Stimulated activated CD8-positive, alpha-beta memory T cell treated with anti-CD3 and anti-CD28 coated beads, Interleukin-15, amount 100 ng/mL, for 24 hours (primary cell): ENCODE measurements at regions not wholly inside any gene's neighbourhood (a gene's known extent, or its start where the extent isn't known, plus 50 kb on each side); places are given as distances from the start of the nearest gene placed in this dataset.
"Not testable (repeated sequence)": the region's sequence is repeated elsewhere in the genome, so short reads cannot be mapped to it uniquely, and the experiment has no call there.

Source experiments
- DNase-seq: peaks from one replicate; pipeline ENCODE4 v3.0.0-alpha.2; 2020; ENCODE audit warnings: low read depth

DNA sequence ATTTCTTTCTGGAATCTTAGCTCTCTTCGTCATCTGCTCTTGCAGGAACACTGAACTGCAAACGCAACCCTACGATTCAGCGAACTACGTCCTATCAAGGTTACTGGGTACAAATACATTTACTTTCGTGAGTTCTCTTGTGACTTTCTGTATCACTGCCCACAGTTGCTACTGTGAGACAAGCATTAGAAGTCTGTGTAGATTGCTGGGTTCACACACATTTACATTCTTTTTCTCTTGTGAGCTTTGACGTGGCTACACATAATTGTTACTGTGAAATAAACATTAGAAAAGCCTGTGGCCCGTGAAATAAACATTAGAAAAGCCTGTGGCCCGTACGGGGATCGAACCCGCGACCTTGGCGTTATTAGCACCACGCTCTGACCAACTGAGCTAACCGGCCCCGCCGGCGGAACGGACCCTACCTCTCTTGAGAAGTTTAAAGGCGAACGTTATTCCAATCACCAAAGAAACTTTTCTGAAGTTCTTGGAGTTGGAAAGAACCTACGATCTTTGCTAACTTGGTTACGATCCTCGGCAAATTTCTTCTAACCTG, 61.2 kb upstream of the ZNF322 start:
- not testable (repeated sequence) for DNase-seq

DNA sequence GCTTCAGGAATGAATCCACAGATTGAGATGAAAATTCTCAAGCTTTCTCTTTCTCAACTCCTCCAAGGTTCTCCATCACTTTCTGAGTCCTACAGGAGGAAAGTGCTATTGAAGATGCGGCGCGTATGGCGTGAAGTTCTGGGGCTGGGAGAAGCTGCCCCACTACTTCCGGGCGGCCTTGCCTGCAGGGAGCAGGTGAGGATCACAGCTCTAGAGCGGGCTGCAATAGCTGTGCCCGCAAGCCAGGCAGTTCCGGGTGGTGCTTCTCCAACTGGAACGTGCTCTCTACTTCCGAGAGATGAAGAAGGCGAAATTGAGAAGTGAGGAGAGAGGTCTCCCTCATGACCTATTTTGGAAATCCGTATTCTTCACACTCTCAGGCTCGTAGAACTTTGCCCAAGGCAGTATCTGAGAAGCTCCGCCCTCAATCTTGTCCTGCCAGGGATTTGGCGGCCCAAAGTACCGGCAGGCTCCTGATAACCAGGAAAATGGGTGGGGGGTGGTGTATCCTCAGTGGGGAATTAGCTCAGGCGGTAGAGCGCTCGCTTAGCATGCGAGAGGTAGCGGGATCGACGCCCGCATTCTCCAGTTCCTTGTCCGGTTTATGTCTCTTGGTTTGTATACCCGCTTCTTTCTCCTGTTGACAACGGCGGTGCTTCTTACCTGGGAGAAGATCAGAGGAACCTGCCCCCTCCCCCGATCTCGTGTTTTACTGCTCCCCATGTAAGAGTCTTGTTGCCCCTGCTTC, 70.6 kb upstream of the ZNF322 start:
- not testable (repeated sequence) for DNase-seq

DNA sequence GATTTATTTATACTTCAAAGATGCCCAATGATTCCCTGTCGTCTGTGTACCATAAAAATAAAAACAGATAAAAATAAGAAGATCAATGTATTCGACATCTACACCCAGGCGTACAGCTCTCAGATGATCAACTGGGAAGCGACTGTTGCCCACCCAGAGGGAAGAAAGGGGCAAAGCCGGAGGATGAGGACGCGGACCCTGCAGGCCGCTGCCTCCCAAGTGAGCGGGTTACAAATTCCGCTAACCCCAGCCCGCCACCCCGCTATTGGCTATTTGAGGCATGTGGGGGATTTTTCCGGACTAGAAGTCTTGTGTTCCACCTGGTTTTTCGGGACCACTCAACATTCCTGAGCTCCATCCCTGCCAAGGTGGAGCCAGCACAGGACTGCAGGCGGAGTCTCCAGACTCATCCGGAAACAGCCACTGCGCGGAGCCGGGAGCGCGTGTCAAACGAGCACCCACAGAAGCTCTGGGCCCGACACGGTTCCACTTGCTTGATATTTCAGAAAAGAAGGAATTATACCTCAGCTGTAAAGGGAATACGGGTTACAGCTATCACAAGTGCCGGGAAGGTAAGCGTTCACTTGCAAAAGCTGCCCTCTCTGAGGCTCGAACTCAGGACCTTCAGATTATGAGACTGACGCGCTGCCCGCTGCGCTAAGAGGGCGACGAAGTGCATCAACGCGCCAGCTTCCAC, 75.4 kb upstream of the ZNF322 start:
- DNase-seq: not testable (repeated sequence)

DNA sequence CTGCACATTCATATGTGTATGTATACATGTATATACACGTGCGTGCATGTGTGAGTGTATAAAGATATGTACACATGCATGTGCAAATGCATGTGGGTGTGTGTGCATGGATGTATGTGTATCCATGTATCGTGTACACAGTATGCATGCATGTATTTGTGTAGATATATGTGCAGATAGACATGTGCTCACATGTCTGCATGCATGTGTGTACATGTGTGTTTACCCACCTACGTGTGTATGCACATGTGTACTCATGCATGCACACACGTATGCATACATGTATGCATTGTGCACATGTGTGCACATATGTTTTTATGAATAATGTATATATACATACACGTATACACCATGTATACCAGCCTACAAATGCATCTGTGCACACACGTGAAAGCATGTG, 80.3 kb upstream of the ZNF322 start:
- DNase-seq: no peak

DNA sequence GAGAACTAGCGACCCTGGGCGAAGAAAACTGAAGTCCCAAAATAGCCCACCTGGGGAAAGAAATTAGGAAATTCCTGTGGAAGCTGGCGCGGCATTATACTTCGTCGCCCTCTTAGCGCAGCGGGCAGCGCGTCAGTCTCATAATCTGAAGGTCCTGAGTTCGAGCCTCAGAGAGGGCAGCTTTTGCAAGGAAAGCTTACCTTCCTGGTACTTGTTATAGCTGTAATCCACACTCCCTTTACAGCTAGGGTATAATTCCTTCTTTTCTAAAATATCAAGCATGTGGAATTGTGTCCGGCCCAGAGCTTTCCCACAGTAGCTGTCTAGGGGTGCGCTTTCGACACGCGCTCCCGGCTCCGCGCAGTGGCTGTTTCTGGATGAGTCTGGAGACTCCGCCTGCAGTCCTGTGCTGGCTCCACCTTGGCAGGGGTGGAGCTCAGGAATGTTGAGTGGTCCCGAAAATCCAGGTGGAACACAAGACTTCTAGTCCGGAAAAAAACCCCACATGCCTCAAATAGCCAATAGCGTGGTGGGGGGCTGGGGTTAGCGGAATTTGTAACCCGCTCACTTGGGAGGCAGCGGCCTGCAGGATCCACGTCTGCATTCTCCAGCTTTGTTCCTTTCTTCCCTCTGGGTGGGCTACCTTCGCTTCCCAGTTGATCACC, 83.7 kb upstream of the ZNF322 start:
- no peak for DNase-seq

DNA sequence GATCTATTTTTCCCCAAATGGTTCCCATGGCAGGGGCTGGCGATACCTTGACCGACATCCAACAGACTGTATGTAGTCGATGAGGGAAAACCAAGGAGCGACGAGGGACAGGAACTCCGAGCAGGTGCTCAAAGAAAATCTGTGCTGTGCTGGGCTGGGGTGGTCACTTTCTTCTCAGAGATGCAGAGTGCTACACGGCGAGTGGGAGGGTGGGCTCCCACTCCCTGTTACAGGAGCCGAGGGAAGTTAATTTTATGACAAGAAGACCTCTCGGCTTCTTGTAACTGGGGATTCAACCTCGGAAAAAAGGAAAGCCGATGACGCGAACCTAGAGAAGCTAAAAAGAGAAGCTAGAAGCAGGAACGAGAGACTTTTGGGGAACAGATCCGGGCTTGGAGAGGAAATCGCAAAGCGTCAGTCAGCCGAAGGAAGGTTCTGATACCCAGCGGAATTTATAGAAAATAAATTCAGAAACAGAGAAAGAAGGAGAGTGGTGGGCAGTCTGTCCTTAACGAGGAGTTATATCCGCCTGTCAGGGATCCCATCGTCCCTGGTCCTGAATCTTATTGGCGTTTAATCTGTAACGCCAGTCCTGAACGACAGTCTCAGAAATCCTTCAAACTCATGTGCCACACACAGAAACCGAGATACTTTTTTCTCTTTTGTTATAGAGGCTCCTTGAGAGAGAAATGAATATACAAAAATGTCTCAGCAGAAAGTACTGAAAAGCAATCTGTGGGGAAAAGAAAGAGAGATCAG, 84.6 kb upstream of the ZNF322 start:
- no peak for DNase-seq

DNA sequence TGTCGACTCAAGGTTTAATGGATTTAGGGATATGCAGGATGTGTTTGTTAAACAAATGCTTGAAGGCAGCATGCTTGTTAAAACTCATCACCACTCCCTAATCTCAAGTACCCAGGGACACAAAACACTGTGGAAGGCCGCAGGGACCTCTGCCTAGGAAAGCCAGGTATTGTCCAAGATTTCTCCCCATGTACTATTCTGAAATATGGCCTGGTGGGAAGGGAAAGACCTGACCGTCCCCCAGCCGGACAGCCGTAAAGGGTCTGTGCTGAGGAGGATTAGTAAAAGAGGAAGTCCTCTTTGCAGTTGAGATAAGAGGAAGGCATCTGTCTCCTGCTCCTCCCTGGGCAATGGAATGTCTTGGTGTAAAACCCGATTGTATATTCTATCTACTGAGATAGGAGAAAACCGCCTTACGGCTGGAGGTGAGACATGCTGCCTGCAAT, 85.3 kb upstream of the ZNF322 start:
- DNase-seq: not testable (repeated sequence)

DNA sequence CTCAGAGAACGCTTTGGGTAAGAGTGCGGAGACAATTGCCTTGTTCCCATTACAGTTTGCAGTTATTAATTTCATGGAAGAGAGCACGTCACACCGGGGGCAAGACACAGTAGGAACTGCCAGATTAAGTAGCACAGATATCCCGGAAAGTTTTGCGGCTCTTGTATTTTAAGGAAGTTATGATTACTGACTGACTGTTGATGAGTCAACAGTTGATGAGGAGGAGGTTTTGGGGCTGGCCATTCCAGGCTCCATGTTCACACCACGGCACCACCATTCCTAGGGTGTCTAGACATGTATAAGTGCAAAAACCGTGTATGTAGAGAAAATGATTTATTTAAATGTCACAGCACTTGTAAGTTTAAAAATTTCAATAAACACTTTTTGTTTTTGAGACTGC, 86.4 kb upstream of the ZNF322 start:
- DNase-seq: not testable (repeated sequence)

DNA sequence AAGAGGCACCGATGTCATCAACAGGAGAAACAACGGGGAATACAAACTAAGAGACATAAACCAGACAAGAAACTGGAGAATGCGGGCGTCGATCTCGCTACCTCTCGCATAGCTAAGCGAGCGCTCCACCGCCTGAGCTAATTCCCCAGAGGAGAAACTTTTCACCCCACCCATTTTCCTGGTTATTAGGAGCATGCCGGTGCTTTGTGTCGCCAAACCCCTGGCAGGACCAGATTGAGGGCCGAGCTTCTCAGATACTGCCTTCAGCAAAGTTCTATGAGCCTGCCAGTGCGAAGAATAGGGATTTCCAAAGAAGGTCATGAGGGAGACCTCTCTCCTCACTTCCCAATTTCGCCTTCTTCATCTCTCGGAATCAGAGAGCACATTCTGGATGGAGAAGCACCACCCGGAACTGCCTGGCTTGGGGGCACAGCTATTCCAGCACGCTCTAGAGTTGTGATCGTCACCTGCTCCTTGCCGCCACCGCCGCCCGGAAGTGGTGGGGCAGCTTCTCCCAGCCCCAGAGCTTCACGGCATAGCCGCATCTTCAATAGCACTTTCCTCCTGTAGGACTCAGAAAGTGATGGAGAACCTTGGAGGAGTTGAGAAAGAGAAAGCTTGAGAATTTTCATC, 89.7 kb upstream of the ZNF322 start:
- DNase-seq: not testable (repeated sequence)

DNA sequence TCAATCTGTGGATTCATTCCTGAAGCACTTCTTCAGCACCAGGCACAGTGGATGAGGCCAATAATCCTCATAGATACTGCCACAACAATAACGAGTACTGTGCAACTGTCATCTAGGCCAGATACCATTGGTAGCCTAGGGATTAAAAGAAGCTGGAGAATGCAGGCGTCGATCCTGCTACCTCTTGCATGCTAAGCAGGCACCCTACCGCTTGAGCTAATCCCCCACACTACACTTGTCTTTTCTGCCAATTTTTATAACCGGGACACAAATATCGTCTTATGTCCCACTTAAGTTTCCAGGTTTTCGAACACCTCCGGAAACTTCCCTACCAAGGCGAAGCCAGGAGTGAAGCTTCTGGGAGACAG, 90.2 kb upstream of the ZNF322 start:
- DNase-seq: not testable (repeated sequence)

DNA sequence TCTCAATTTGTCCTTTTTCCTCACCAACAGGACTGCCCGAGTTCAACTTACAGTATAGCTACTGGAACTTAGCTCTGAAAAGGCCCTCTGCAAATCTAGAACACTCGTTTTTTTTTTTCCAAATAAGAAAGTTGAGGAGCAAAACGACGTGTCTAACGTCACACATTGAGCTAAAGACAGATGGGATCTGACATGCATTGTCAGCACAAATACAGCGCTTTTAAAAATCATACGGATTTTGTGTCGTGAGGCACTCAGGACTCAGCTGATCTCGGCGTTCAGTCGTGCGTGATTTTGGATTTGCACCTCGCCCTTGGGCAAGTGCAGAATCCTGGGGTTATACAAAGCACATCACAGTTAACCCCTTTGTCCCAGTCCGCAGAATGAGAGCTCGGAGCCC, 94.7 kb upstream of the ZNF322 start:
- no peak for DNase-seq

DNA sequence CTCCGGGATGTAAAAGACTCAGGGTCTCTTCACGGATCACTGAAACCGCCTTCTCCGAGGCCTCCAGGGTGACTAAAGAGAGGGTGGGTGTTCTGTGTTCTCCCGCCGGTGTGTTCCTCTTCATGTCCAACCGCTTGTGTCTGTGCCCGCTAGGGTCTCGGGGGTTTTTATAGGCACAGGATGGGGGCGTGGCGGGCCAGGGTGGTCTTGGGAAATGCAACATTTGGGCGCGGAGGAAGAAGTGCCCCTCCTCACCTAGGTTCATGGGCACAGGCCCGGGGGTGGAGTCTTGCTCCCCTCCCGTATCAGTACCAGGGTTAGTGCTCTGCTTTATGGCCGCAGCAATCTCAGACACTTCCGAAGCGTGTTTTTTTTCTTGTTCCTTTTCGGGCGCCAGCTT, 95.3 kb upstream of the ZNF322 start:
- DNase-seq: not testable (repeated sequence)

DNA sequence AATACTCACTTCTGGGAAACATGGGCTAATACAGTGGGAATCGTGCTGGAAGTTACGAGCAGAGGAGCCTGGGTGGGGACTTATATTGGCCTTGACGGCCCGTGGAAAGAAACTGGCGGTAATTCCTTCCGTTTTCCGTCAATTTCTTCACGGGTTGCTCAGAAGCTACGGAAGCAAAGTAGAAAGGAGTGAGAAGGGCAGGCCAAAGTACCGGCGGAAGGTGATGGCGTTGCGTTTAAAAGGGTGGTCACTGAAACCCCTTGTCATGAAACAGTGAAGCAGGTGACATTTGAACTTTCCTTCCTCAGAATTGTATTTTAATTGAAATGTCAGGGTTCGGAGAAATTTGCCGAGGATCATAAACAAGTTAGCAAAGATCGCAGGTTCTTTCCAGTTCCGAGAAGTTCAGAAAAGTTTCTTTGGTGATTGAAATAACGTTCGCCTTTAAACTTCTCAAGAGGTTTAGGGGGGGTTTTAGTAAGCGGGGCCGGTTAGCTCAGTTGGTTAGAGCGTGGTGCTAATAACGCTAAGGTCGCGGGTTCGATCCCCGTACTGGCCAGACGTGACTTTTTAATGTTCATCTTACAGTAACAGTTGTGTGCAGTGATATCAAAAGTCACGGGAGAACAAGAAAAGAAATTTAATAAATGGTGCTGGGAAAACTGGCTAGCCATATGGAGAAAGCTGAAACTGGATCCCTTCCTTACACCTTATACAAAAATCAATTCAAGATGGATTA, 96.7 kb upstream of the ZNF322 start:
- not testable (repeated sequence) for DNase-seq

DNA sequence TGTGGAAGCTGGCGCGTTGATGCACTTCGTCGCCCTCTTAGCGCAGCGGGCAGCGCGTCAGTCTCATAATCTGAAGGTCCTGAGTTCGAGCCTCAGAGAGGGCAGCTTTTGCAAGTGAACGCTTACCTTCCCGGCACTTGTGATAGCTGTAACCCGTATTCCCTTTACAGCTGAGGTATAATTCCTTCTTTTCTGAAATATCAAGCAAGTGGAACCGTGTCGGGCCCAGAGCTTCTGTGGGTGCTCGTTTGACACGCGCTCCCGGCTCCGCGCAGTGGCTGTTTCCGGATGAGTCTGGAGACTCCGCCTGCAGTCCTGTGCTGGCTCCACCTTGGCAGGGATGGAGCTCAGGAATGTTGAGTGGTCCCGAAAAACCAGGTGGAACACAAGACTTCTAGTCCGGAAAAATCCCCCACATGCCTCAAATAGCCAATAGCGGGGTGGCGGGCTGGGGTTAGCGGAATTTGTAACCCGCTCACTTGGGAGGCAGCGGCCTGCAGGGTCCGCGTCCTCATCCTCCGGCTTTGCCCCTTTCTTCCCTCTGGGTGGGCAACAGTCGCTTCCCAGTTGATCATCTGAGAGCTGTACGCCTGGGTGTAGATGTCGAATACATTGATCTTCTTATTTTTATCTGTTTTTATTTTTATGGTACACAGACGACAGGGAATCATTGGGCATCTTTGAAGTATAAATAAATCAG, 106.8 kb upstream of the ZNF322 start:
- not testable (repeated sequence) for DNase-seq

DNA sequence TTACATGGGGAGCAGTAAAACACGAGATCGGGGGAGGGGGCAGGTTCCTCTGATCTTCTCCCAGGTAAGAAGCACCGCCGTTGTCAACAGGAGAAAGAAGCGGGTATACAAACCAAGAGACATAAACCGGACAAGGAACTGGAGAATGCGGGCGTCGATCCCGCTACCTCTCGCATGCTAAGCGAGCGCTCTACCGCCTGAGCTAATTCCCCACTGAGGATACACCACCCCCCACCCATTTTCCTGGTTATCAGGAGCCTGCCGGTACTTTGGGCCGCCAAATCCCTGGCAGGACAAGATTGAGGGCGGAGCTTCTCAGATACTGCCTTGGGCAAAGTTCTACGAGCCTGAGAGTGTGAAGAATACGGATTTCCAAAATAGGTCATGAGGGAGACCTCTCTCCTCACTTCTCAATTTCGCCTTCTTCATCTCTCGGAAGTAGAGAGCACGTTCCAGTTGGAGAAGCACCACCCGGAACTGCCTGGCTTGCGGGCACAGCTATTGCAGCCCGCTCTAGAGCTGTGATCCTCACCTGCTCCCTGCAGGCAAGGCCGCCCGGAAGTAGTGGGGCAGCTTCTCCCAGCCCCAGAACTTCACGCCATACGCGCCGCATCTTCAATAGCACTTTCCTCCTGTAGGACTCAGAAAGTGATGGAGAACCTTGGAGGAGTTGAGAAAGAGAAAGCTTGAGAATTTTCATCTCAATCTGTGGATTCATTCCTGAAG, 111.6 kb upstream of the ZNF322 start:
- not testable (repeated sequence) for DNase-seq

DNA sequence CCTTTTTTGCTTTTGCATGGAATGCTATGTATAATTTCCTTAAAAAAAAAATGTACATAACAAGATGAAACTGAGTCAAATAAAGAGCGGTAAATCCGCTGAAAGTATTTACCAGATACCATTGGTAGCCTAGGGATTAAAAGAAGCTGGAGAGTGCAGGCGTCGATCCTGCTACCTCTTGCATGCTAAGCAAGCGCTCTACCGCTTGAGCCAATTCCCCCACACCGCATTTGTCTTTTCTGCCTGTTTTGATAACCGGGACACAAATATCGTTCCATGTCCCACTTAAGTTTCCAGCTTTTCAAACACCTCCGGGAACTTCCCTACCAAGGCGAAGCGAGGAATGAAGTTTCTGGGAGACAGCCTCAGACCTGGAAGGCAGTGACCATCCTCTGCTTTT, 113.9 kb upstream of the ZNF322 start:
- DNase-seq: not testable (repeated sequence)

DNA sequence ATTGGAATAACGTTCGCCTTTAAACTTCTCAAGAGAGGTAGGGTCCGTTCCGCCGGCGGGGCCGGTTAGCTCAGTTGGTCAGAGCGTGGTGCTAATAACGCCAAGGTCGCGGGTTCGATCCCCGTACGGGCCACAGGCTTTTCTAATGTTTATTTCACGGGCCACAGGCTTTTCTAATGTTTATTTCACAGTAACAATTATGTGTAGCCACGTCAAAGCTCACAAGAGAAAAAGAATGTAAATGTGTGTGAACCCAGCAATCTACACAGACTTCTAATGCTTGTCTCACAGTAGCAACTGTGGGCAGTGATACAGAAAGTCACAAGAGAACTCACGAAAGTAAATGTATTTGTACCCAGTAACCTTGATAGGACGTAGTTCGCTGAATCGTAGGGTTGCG, 121.0 kb upstream of the ZNF322 start:
- DNase-seq: not testable (repeated sequence)

DNA sequence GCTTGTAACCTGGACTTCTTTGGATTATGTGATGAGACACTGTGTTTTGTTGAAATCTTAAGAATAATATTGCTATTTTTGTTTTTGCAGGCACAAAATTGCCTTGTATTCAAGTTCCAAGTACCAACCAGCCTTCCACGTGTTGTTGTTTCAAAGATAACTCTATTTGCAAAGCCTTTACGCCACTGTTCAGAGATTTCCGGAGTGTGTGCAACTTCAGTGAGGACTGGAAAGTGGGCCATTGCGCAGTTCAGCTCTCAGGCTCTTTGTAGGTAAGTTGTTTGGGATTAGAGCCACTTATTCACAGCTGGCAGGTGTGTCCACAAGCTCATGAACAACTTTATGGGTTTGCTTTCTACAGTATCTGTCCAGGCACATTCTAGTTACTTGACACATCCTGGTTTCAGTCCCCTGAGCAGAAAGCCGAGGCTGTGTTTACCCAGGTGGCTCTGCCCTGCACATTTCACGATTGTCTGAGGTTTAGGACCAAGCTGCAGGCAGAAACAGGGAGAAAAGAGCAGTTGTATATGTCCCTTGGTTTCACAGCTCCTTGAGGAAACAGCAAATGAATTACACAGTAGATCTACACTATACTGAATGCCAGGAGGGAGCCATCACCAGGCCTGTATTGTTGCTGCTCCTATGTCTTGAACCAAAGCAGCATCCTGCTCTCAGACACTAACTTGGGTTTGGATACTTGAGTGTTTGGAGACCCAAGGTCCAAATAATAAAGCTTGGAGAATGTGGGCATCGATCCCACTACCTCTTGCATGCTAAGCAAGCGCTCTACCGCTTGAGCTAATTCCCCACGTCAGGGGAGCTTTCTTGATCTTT, 136.1 kb upstream of the ZNF322 start:
- DNase-seq: not testable (repeated sequence)
